B cell (primary cell): ENCODE measurements at regions not wholly inside any gene's neighbourhood (a gene's known extent, or its start where the extent isn't known, plus 50 kb on each side); places are given as distances from the start of the nearest gene placed in this dataset.

Experiments used
- ATAC-seq: fragments of 200-7000 bp; cut with Tn5 transposase; one replicate; pipeline ENCODE4 v1.10.0; 2021; ENCODE audit warnings: low read depth, mild to moderate bottlenecking, moderate number of reproducible peaks, moderate library complexity
- CTCF ChIA-PET: fragments of 350-600 bp; sonication (Branson Sonifier 250); formaldehyde crosslinking; loops from one replicate; lab custom pipeline; 2021; ENCODE audit warnings: antibody characterized with exemption, inconsistent platforms; lab: Charles Lee
- POLR2A ChIA-PET: fragments of 350-600 bp; sonication (Branson Sonifier 250); formaldehyde crosslinking; loops from one replicate; lab custom pipeline; 2021; ENCODE audit warnings: antibody characterized with exemption; lab: Charles Lee
- DNase-seq: peaks from one replicate; pipeline ENCODE4 v3.0.0; 2013
- H2AFZ ChIP-seq: 2 replicates; pipeline ENCODE4 v1.6.1; 2012; ENCODE audit warnings: mild to moderate bottlenecking, low read depth, low read length; ENCODE audit not compliant: insufficient read depth, poor library complexity, severe bottlenecking
- H3K27ac ChIP-seq, 2 donors: 1 replicate in 1 of 2; 2 replicates in 1 of 2; pipeline ENCODE4 v1.5.1; 2012 to 2013; ENCODE audit warnings: low read length in 2 of 2, mild to moderate bottlenecking in 2 of 2, moderate library complexity in 1 of 2
- H3K27me3 ChIP-seq, 4 experiments: fragments of 200-600 bp in 1 of 4; sonication (generic) in 1 of 4; replicated peaks in 1 of 4; 1 replicate in 2 of 4; 2 replicates in 2 of 4; pipeline versions ENCODE4 v1.6.1 to v1.7.0; 2013 to 2016; ENCODE audit warnings: low read length in 3 of 4, mild to moderate bottlenecking in 2 of 4, mixed read lengths in 1 of 4, moderate library complexity in 1 of 4; ENCODE audit not compliant: insufficient read depth in 4 of 4, control insufficient read depth in 3 of 4; ENCODE audit errors: control extremely low read depth in 1 of 4
- H3K36me3 ChIP-seq, 2 experiments: replicated peaks in 1 of 2; 1 replicate in 1 of 2; 2 replicates in 1 of 2; pipeline versions ENCODE4 v1.6.1 to v1.7.1; 2013; ENCODE audit warnings: low read length in 1 of 2; ENCODE audit not compliant: insufficient read depth in 2 of 2, control insufficient read depth in 1 of 2; ENCODE audit errors: control extremely low read depth in 1 of 2, extremely low read depth in 1 of 2
- H3K4me1 ChIP-seq, 2 donors: fragments of 200-600 bp in 1 of 2; sonication (generic) in 1 of 2; 1 replicate in 1 of 2; 2 replicates in 1 of 2; pipeline versions ENCODE4 v1.5.1 to v1.6.1; 2013 to 2017; ENCODE audit warnings: low read length in 2 of 2; ENCODE audit not compliant: control insufficient read depth in 2 of 2, insufficient read depth in 2 of 2
- H3K4me2 ChIP-seq: replicated peaks from 2 replicates; pipeline ENCODE3; 2012; ENCODE audit warnings: mild to moderate bottlenecking, low read depth, low read length; ENCODE audit not compliant: poor library complexity, severe bottlenecking
- H3K4me3 ChIP-seq, 5 experiments: fragments of 200-600 bp in 1 of 5; sonication (generic) in 1 of 5; 1 replicate in 3 of 5; 2 replicates in 2 of 5; pipeline versions ENCODE4 v1.5.1 to v1.7.0; 2011 to 2016; ENCODE audit warnings: low read length in 4 of 5, mild to moderate bottlenecking in 4 of 5, low read depth in 2 of 5, control low read depth in 1 of 5, moderate library complexity in 1 of 5; ENCODE audit not compliant: insufficient read depth in 1 of 5; ENCODE audit errors: control extremely low read depth in 1 of 5, extremely low read depth in 1 of 5
- H3K79me2 ChIP-seq: fragments of 200-600 bp; sonication (generic); one replicate; pipeline ENCODE4 v1.6.0; 2016; ENCODE audit warnings: low read length; ENCODE audit not compliant: control insufficient read depth, insufficient read depth
- H3K9ac ChIP-seq: fragments of 200-600 bp; sonication (generic); 2 replicates; pipeline ENCODE4 v1.6.1; 2017; ENCODE audit warnings: mild to moderate bottlenecking, low read length, moderate library complexity
- H3K9me3 ChIP-seq, 3 donors: one replicate each; pipeline versions ENCODE4 v1.6.1 to v1.7.1; 2013; ENCODE audit warnings: low read length in 2 of 3; ENCODE audit not compliant: control insufficient read depth in 2 of 3, insufficient read depth in 1 of 3; ENCODE audit errors: control extremely low read depth in 1 of 3
- H4K20me1 ChIP-seq: 2 replicates; pipeline ENCODE4 v1.6.0; 2012; ENCODE audit warnings: mild to moderate bottlenecking, low read length; ENCODE audit not compliant: insufficient read depth, control insufficient read depth, poor library complexity, severe bottlenecking
- H3K27ac Mint-ChIP-seq: one replicate; pipeline ENCODE4 v1.8.0; 2021; ENCODE audit warnings: mixed read lengths
- H3K27me3 Mint-ChIP-seq: one replicate; pipeline ENCODE4 v1.8.0; 2021; ENCODE audit warnings: mixed read lengths
- H3K4me1 Mint-ChIP-seq: one replicate; pipeline ENCODE4 v1.8.0; 2021; ENCODE audit warnings: mixed read lengths
- H3K4me3 Mint-ChIP-seq: one replicate; pipeline ENCODE4 v1.8.0; 2021; ENCODE audit warnings: mixed read lengths
- H3K9me3 Mint-ChIP-seq: one replicate; pipeline ENCODE4 v1.8.0; 2022; ENCODE audit warnings: mixed read lengths; ENCODE audit not compliant: insufficient read depth
- EZH2 ChIP-seq: IDR thresholded peaks from 2 replicates; pipeline ENCODE4 v1.6.1; 2012; ENCODE audit warnings: borderline replicate concordance, low read depth, mild to moderate bottlenecking, moderate library complexity, low read length; ENCODE audit not compliant: insufficient read depth, poor library complexity, severe bottlenecking
- WGBS: methylation state at CpG from one replicate; pipeline ENCODE4 v1.1.5; 2013; ENCODE audit warnings: missing lambda C conversion rate; ENCODE audit not compliant: insufficient coverage; 5-methylcytosine and 5-hydroxymethylcytosine counted together
- intact Hi-C: fragments of 100-400 bp; cut with micrococcal nuclease; formaldehyde crosslinking; loops from one replicate; pipeline ENCODE4 v1.10.0; 2022
- TF ChIP-seq, protein P1 (sequence below): fragments of 200-600 bp; IDR thresholded peaks from one replicate; pipeline ENCODE4 v1.8.0; 2022; ENCODE audit warnings: antibody characterized with exemption, mild to moderate bottlenecking

DNA sequence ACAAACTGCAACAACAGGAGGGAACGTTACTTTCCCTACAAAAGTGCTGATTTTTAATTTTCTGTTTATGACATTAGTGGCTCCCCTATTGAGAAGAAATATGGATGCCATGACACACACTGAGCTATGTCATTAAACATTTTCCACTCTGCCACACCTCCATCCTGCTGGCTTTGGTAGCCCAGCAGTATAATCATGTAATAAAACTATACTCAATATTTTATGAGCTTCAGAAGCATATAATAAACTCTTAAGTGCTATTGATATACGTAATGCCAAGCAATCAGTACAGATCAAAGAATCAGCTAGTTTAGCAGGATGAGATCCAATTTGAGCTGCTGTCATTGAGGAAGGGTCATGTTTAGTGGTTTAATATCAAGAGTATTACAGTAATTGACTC is 141.3 kb upstream of the LRRC7 start:
- Mint-ChIP-seq H3K9me3 (no peaks in the 10 kb centered on the region), H3K27me3 (no peaks in the 10 kb centered on the region), H3K27ac (no peak overlapping the region), H3K4me1 (no peaks in the 10 kb centered on the region), H3K4me3 (no peak overlapping the region)
- Histone ChIP-seq H3K4me3 (no peak overlapping the region), H2AFZ (no peak overlapping the region), H3K9me3 (peaks cover 0 to 1% (median 0%) of the 10 kb centered on the region in 3 donors), H3K4me1 (no peaks in the 10 kb centered on the region), H3K27me3 (no peaks in the 10 kb centered on the region), H3K27ac (no peak overlapping the region), H3K79me2 (no peaks in the 10 kb centered on the region), H4K20me1 (no peaks in the 10 kb centered on the region), H3K9ac (no peak overlapping the region), H3K4me2 (no peak overlapping the region), H3K36me3 (no peaks in the 10 kb centered on the region)
- DNase-seq (no peak), ATAC-seq (no peak)
- ChIA-PET POLR2A (no interaction called here), CTCF (no interaction called here)
- intact Hi-C loops: no loop called here
- WGBS: no CpG with 5 or more reads among the region's 2 CpGs
- TF ChIP-seq EZH2: no peak
- TF ChIP-seq, protein P1, sequence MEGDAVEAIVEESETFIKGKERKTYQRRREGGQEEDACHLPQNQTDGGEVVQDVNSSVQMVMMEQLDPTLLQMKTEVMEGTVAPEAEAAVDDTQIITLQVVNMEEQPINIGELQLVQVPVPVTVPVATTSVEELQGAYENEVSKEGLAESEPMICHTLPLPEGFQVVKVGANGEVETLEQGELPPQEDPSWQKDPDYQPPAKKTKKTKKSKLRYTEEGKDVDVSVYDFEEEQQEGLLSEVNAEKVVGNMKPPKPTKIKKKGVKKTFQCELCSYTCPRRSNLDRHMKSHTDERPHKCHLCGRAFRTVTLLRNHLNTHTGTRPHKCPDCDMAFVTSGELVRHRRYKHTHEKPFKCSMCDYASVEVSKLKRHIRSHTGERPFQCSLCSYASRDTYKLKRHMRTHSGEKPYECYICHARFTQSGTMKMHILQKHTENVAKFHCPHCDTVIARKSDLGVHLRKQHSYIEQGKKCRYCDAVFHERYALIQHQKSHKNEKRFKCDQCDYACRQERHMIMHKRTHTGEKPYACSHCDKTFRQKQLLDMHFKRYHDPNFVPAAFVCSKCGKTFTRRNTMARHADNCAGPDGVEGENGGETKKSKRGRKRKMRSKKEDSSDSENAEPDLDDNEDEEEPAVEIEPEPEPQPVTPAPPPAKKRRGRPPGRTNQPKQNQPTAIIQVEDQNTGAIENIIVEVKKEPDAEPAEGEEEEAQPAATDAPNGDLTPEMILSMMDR: no peak

DNA sequence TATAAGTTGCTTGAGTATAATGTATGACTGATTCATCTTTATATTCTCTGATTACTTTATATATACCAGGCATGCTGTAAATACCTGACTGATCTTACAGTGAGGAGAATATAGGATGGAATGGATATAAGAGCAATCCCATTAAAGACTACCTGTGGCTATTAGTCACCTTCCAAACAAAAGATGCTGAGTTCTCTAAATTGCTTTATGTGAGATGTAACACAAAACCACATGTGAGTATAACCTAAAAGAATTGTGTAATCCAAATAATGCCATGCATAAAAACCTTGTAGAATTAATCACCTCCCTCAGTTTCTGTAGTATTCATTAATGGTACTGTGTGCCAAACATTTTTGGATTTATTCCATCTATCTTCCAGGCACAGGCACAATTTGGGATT is 134.6 kb upstream of the LRRC7 start:
- no peaks in the 10 kb centered on the region for H3K27me3 ChIP-seq
- POLR2A ChIA-PET: no interaction called here
- Mint-ChIP-seq H3K27me3 (no peaks in the 10 kb centered on the region), H3K4me1 (no peaks in the 10 kb centered on the region), H3K9me3 (no peaks in the 10 kb centered on the region), H3K27ac (no peak overlapping the region), H3K4me3 (no peak overlapping the region)
- DNase-seq: no peak
- H3K4me2 ChIP-seq: no peak overlapping the region
- CTCF ChIA-PET: no interaction called here
- no peaks in the 10 kb centered on the region for H3K79me2 ChIP-seq
- H3K4me3 ChIP-seq: no peak overlapping the region
- no peak for ATAC-seq
- no peak overlapping the region for H2AFZ ChIP-seq
- H3K9me3 ChIP-seq: peaks cover 0 to 1% (median 0%) of the 10 kb centered on the region in 3 donors
- no peak overlapping the region for H3K9ac ChIP-seq
- intact Hi-C loops: no loop called here
- TF ChIP-seq, protein P1: no peak
- no peak for TF ChIP-seq EZH2
- no peak overlapping the region for H3K27ac ChIP-seq
- no peaks in the 10 kb centered on the region for H4K20me1 ChIP-seq
- H3K36me3 ChIP-seq: no peaks in the 10 kb centered on the region
- H3K4me1 ChIP-seq: no peaks in the 10 kb centered on the region
